GM19328 (cell line): ENCODE measurements at regions not wholly inside any gene's neighbourhood (a gene's known extent, or its start where the extent isn't known, plus 50 kb on each side); places are given as distances from the start of the nearest gene placed in this dataset.
"Not testable (repeated sequence)": the region's sequence is repeated elsewhere in the genome, so short reads cannot be mapped to it uniquely, and the experiment has no call there.

Experiments used
- ATAC-seq: cut with Tn5 transposase; IDR thresholded peaks from one replicate; pipeline ENCODE4 v1.9.1; 2021; ENCODE audit warnings: mild to moderate bottlenecking, moderate library complexity; ENCODE audit not compliant: unreplicated experiment

DNA sequence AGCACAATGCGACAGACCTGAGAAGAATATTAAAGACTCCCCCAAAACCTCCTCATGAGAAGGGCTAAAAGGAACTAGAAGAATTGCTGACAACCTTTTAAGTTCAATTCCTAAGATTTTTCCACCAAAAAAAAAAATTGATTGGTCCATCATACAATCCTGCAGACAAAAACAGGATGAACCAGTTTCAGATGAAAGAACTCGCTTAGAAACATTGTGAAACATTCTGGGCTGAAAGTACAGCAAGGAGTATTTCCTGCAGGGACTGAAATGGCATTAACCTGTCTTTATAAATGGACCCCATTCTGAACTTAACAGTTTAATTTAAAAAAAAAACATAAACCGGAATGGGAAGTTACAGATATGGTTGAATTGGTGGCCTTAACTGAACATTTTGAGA is 96.0 kb upstream of the FAM174B start:
- no peak for ATAC-seq

DNA sequence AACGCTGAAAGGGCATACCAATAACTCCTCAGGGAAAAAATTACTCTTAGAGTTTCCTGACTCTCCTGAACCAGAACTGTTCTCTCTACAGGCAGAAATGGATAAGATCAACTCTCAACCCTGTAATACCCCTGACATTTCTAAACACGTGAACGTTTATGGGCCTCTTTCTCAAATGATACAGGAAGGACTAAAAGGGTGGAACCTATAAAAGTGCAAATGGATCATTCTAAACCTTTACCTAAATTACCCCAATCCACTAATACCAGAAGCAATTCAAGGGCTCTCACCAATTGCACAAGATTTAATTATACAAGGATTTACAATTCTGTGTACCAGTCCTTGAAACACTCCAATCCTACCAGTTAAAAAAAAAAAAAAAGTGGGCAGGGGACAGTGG is 98.0 kb upstream of the FAM174B start:
- no peak for ATAC-seq

DNA sequence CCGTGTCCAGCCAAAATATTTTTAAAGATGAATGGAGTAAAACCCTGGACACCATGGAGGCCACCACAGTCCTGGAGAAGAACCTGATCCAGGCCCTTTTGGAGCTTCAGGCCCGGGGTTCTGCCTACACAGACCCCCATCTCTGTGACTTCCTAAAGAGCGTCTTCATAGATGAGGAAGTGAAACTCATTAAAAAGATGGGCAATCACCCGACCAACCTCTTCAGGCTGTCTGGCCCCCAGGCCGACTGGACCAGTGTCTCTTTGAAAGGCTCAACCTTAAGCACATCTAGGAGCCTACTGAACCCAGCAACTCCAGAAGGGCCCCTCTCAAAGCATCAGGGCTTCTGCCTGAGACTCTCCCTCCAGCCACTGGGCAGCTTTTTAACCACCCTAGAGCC is 107.9 kb upstream of the FAM174B start:
- no peak for ATAC-seq

DNA sequence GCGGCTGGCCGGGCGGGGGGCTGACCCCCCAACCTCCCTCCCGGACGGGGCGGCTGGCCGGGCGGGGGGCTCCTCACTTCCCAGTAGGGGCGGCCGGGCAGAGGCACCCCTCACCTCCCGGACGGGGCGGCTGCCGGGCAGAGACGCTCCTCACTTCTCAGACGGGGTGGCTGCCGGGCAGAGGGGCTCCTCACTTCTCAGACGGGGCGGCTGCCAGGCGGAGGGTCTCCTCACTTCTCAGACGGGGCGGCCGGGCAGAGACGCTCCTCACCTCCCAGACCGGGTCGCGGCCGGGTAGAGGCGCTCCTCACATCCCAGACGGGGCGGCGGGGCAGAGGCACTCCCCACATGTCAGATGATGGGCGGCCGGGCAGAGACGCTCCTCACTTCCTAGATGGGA is 112.6 kb upstream of the FAM174B start:
- ATAC-seq, result not testable (repeated sequence)

DNA sequence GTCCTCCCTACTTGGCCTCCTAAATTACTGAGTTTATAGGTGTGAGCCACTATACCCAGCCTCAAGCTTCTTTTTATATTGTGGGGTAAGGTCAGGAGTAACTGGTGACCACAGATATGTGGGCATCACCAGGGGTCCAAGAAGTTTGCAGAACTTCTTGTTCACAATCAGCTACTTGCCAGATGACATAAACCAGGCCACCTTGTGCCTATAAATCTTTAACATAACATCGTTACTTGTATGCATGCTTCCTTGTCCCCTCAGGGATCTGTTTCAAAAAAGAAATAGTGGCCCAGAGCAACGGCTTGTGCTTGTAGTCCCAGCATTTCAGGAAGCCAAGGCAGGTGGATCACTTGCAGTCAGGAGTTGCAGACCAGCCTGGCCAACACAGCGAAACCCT is 115.1 kb upstream of the FAM174B start:
- ATAC-seq, result no peak

DNA sequence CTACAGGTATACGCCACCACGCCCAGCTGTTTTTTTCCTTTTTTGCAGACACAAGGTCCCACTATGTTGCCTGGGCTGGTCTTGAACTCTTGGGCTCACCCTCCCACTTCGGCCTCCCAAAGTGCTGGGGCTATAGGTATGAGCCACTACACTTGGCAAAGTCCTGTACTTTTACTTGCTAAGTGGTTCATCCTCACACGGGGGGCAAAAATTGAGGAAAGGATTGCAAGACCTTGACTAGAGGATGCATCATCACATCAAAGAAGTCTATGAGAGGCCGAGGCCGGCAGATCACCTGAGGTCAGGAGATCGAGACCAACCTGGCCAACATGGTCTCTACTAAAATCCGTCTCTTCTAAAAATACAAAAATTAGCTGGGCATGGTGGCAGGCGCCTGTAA is 116.5 kb upstream of the FAM174B start:
- ATAC-seq, result no peak

DNA sequence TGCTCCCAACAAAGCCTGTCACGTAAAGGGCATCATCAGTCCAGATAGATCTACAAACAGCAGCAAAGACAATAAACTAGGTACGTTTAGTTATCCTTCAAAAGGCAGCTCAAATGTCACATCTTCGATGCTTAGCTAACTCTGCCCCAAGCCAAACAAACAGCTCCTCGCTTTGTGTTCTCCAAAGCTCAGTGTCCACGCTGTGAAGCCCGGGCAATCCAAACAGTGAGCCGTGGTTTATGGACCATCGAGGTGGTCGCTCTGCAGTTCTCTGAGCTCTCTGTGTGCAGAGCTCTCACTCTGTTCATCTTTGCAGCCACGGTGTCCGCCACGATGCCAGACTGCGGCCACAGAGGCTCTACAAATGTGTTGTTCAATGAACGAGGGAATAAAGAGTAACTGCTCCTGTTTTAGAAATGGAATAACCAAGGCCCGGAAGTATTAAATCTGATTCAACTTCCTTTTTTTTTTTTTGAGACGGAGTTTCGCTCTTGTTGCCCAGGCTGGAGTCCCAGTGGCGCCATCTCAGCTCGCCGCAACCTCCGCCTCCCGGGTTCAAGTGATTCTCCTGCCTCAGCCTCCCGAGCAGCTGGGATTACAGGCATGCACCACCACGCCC is 117.2 kb upstream of the FAM174B start:
- ATAC-seq, result no peak

DNA sequence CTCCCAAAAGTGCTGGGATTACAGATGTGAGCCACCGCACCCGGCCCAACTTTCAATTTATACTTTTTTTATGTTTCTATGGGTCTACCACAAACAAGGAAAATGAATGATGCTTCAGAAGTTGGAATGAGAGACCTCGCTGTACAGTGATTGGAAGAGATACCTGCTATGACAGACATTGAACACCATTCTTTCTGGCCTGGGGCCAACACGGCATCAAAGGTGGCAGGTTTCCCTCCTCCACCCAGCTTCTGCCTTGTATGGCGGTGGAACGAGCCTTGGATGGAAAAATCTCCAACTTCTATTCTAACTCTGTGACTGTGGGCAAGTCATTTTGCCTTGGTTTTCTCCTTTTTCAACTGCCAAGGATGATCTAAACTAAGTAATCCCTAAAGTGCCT is 117.8 kb upstream of the FAM174B start:
- ATAC-seq, result no peak

DNA sequence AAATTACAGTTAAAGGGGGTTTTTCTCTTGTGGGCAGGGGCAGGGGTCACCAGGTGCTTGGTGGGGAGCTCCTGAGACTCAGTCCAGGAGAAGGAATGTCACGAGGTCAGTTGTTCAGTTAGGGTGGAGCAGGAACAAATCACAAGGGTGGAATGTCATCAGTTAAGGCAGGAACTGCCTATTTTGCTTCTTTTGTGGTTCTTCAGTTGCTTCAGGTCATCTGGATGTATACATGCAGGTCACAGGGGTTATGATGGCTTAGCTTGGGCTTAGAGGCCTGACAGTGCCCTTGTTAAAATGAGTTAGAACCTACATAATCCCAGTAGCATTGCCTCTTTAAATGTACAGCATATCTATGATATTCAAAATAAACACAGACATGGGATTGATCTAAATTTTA is 120.2 kb upstream of the CHD2 start:
- ATAC-seq, result no peak

DNA sequence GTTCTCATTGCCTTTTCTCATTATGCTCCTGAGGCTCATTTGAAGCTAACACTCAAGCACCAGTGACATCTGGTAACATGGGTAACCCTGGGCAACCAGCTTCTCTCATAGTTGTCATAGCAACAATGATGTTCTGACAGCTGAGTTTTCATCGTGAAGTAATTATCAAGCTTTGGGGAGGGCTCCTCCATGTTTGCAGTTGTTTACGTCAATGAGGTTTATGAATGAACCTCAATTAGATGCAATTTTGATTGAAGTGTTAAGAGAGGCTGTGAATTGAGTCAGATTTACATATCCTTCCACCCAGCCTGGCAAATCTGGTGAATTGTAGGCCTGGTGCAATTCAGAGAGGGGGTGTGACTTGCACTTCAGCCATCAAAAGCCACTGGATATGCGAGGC is 119.3 kb upstream of the CHD2 start:
- ATAC-seq, result no peak

DNA sequence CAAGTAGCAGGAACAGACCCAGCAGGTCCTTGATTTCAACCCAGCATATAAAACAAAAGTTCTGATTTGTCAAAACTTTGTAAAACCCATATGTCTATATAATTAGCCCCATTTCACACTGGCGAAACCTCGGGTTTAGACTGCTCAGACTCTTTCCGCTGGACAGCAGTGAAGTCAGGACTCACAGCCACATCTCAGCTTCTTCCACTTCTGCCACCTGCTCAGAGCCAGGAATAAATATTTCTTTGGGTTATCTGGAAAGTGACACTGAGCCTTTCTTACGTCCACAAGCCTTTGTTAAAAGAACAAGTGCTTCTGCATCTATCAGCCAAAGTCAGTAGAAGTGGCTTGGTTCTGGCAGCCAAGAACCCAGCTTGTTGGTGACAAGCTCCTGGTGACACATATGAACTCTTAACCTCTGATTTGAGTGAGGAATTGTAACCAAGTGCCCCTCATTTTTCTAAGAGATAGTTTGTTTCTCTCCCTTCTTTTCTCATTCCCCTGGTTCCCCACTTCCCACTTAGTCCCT is 118.1 kb upstream of the CHD2 start:
- no peak for ATAC-seq

DNA sequence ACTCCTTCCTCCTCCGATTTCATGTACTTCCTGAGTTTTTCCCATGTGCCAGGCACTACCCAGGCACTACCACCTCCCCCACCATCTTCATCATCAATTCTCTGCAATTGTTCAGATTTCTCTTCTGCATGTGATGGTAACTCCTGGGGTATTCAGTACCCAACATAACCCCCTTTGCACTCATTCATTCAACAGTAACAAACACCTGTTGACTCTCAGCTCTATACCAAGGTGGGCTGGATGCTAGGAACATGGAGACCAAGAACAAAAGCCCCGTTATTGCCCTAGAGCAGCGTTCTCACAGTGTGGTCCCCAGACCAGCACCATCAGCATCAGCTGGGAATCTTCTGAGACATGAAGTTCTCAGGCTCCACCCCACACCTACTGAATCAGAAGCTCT is 113.0 kb upstream of the CHD2 start:
- no peak for ATAC-seq

DNA sequence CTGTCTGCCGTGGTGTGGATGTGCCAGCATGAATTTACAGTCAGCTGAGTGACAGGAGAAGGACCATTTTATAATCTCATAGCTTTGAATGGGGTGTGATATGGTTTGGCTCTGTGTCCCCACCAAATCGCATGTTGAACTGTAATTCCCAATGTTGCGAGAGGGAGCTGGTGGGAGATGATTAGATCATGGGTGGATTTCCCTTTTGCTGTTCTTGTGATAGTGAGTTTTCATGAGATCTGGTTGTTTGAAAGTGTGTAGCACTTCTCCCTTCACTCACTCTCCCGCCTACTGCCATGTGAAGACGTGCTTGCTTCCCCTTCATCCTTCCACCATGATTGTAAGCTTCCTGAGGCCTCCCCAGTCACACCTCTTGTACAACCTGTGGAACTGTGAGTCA is 111.9 kb upstream of the CHD2 start:
- no peak for ATAC-seq

DNA sequence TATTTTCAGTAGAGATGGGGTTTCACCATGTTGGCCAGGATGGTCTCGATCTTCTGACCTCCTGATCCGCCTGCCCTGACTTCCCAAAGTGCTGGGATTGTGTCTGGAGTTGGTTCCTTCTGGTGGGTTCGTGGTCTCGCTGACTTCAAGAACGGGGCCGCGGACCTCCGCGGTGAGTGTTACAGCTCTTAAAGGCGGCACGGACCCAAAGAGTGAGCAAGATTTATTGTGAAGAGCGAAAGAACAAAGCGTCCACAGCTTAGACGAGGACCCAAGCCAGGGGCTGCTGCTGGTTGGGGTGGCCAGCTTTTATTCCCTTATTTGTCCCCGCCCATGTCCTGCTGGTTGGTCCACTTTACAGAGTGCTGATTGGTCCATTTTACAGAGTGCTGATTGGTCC is 111.3 kb upstream of the CHD2 start:
- not testable (repeated sequence) for ATAC-seq

DNA sequence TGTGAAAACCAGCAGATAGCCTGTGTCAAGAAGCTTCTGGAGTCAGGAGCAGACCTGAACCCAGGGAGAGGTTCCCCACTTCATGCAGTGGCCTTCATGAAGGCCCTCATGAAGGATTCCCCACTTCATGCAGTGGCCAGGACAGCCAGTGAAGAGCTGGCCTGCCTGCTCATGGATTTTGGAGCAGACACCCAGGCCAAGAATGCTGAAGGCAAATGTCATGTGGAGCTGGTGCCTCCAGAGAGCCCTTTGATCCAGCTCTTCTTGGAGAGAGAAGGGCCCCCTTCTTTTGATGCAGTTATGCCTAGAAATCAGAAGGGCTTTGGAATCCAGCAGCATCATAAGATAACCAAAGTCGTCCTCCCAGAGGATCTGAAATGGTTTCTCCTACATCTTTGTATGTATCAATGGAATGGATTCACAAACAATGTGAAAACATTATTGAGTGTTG is 103.9 kb upstream of the CHD2 start:
- ATAC-seq, result no peak

DNA sequence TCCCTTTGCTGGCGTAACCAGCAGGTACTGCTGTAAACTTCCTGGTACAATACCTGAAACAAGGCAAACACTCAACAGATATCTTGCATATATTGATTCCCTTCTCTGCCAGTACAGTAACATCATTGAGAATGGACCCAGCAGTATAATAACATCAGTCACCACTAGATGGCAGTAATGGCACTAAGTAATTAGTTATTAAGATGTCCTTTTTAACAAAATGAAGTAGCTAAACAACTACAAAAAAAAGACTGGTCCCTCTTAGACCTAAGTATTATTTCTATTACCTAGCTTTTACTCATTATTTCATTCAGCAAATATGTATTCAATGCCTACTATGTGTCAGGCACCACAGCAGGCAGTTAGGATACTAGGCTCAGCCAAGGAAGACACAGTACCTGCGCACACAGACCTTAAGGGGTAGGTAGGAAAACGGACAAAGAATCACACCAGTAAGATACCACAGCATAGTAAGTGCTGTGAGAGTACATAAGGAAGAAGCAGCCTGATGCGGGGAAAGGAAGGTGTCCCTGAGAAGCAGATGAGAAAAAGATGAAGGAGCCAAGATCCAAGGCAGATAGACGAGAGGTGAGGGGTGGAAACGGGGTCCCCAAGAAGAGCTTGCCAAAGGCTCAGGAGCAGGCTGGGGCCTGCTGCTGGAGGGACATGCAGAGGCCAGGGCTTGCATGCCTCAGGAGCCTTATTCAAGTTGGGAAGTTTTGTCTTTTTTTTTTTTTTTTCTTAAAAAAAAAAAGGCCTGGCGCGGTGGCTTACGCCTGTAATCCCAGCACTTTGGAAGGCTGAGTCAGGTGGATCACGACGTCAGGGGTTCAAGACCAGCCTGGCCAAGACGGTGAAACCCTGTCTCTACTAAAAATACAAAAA is 102.7 kb upstream of the CHD2 start:
- ATAC-seq, result no peak

DNA sequence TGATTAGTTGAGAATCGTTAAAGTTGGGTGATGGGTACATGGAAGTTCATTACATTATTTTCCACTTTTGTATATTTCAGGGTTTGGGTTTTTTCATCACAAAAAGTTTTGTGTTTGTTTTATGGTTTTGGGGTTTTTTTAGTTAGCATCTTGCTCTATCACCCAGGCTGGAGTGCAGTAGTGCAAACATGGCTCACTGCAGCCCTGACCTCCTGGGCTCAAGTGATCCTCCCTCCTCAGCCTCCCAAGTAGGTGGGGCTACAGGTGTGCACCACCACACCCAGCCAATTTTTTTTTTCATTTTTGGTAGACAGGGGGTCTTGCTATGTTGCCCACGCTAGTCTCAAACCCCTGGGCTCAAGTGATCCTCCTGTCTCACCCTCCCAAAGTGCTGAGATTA is 100.1 kb upstream of the CHD2 start:
- no peak for ATAC-seq

DNA sequence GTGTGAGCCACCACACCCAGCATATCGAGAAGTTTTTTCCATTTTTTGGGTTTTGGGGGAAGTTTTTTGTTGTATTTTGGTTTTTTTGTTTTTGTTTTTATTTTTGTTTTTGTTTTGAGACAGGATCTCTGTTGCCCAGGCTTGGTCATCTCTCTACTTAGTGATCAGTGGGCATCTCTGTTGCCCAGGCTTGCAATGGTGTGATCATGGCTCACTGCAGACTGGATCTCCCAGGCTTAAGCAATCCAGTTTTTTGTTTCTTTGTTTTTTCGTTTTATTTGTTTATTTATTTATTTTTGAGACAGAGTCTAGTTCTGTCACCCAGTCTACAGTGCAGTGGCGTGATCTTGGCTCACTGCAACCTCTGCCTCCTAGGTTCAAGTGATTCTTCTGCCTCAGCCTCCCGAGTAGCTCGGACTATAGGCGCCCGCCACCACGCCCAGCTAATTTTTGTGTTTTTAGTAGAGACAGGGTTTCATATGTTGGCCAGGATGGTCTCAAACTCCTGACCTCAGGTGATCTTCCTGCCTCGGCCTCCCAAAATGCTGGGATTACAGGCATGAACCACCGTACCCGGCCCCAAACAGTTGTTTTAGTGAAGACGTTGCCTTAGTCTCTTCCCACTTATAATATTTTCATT is 99.6 kb upstream of the CHD2 start:
- not testable (repeated sequence) for ATAC-seq

DNA sequence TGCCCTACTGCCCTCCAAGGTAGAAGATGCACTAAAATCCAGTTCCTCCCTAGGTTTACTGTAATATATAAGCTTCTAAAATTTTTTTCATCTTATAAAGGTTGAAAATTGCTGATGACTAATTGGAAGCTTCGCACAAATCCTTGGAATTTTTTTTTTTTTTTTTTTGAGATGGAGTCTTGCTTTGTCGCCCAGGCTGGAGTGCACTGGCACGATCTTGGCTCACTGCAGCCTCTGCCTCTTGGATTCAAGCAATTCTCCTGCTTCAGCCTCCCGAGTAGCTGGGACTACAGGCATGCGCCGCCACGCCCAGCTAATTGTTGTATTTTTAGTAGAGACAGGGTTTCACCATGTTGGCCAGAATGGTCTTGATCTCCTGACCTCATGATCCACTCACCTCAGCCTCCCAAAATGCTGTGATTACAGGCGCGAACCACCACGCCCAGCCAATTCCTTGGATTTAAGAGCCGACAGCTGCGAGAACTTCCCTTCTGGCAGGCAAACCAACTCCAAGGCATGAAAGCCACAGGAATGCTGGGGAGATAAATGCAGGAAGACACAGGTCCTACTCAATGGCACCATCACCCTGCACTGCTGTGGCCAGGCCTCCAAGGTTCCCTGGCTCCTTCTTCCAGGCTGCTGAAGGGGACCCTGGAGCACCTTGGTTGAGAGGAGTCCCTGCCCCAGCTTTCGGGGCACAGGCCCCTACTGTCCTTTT is 98.9 kb upstream of the CHD2 start:
- ATAC-seq, result not testable (repeated sequence)

DNA sequence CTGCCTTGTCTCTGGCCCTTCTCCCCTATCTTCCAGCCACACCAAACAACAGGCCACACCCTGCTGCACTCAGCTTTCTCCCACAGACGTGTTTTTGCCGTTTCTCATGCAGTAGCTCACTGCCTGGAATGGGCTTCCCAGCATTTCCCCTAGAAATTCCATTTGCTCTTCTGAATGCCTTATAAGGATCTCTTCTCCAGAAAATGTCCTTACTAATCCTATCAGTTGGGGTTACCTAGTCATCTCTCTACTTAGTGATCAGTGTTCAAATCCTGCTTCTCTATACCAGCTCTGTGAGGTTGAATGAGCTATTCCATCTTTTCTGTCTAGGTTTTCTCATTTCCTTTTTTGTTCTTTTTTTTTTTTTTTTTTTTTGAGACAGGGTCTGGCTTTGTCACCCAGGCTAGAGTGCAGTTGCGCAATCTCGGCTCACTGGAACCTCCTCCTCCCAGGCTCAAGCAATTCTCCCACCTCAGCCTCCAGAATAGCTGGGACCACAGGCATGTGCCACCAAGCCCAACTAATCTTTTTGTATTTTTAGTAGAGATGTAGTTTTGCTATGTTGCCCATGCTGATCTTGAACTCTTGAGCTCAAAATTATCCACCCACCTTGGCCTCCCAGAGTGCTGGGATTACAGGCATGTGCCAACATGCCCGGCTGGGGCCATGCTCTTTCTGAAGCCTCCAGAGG is 98.2 kb upstream of the CHD2 start:
- no peak for ATAC-seq

DNA sequence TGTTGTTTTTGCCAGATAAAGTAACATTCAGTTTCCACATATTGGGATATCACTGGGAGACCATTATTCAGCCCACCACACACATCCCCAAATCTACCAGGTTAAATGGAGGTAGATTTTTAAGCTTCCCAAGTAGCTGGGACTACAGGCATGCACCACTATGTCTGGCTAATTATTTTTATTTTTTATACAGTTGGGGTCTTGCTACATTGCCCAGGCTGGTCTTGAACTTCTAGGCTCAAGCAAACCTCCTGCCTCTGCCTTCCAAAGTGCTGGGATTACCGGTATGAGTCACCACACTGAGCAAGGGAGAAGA is 96.6 kb upstream of the CHD2 start:
- no peak for ATAC-seq
